ENCODE measurements at regions not wholly inside any gene's neighbourhood (a gene's known extent, or its start where the extent isn't known, plus 50 kb on each side); places are given as distances from the start of the nearest gene placed in this dataset.

DNA sequence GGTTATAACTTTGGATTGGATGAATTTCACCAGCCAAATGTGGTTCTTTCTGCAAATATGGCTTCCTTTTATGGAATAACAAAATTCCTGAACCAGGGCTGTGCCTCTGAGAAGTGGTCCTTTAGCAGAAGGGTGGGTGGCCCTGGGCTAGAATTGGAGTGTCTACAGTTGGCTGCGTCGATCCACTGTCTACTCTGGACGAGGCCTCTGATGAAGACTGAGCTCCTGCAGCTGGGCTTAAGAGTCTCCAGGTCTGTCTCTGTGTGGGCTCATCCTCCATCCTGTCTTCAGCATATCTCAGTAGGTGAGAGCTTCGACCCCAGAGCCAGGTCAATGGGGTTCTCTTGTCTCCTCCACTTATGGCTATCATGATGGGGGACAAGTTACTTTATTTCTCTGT, 166.3 kb upstream of the PMEPA1 start:
- DNase-seq (ENCODE audit: low read depth): no peak

DNA sequence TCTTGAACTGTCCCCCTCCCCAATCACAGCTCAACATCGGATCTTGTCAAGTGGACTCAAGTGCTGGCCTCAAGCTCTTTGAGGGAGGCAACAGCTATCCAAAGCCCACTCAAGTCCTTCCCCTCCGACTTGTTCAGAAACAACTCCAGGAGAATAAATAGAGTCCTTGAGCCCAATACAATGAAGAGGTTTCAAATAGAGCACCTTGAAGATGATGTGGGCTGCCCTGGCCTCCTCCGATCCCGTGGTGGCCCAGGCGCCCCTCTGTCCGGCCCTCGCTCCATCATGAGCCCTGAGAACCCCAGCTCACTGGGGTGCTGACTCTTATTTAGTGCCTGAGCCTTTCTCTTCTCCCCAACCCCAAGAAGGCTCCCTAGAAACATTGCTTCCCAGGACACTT, 164.3 kb upstream of the PMEPA1 start:
- no peak for DNase-seq (ENCODE audit: low read depth)

- no peak for DNase-seq (ENCODE audit: low read depth)
Measured at GRCh38 chr20:57872816-57873409, 163.1 kb upstream of the PMEPA1 start.

DNA sequence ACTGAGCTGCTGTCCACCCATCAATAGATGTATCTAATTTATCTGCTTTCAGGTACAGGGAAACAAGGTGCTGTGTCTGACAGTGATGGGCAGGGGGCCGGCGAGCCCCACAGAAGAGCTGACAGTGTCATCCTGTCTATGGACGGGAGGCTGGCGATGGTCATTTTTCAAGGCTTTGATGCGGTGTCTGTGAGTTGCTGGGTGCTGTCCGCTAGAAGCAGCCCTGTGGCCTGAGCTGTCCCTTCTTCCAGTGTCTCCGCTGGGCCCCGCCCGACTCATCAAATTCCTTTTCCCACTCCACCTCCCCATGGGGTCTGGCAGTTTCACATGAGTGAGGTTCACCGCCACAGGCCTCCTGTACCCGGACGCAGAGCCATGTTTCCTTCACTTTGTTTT, 161.4 kb upstream of the PMEPA1 start:
- DNase-seq (ENCODE audit: low read depth): no peak

GRCh38 chr20:57870597-57871236, 160.9 kb upstream of the PMEPA1 start:
- DNase-seq (ENCODE audit: low read depth): no peak

DNA sequence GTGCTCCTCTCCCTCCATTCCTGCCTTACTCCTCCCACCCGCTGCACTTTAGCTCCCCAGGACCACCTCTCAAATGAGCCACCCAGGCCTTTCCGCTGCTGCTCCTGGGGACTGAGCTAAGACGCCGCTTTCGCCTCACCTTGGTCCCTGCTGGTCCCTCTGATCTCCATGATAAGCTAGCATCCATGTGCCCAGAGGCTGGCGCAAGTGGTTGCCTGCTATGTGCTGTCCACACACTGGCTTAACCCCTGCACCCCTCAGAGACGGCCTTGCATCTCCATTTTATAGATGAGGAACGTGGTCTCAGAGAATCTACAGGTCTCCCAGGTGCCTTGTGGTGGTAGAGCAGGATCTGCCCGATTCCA, 160.1 kb upstream of the PMEPA1 start:
- DNase-seq (ENCODE audit: low read depth): no peak

DNA sequence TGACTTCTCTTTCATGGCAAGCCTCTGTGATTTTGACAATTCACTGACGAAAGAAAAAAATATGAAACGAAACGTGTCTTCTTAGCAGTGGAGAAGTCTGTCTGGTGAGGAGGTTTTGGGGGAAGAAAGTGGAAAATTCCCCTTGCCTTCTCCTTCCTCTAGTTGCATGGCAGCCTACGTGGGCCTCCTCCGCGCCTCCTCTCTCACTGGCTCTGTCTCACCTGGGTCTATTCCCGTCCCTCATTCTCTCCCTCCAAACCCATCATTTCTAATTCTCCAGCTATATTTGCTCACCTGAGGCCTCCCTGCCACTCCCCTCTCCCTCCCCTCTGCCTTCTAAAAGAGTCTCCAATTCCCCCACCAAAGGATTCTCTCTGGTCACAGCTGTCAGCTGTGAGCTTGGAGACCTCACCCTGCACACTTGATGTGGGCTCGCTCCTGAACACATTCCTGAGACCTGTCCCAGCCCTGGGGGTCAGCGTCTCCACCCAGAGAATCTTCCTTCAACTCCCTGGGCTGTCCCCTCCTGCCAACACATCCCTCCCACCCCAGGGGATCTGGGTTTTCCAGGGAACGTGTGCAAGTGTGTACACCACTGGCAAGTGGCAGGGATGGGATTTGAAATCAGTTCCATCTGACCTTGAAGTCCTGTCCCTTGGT, 159.6 kb upstream of the PMEPA1 start:
- DNase-seq (ENCODE audit: low read depth): no peak

- no peak for DNase-seq (ENCODE audit: low read depth)
Measured at GRCh38 chr20:57868310-57868709, 158.5 kb upstream of the PMEPA1 start.

DNA sequence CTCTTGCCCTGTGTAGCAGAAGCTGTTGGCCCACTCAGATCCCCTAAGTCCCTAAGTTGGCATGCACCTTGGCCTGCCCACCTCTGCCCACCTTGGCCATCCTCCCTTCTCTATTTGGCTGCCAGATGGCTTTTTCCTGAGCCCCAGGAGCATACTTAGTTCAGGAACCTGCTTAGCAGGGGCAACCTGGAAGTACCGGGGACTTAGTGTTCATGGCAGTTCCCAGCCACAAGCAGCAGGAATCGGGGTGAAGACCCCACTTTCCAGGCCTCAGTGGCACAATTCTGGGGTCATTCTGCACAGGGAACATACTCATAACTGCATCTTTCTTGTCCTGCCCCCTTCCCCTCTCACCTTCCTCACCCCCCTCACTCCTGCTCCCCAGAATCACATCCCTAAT, 158.0 kb upstream of the PMEPA1 start:
- no peak for DNase-seq (ENCODE audit: low read depth)

GRCh38 chr20:57867181-57867803, 157.5 kb upstream of the PMEPA1 start:
- no peak for DNase-seq (ENCODE audit: low read depth)

DNA sequence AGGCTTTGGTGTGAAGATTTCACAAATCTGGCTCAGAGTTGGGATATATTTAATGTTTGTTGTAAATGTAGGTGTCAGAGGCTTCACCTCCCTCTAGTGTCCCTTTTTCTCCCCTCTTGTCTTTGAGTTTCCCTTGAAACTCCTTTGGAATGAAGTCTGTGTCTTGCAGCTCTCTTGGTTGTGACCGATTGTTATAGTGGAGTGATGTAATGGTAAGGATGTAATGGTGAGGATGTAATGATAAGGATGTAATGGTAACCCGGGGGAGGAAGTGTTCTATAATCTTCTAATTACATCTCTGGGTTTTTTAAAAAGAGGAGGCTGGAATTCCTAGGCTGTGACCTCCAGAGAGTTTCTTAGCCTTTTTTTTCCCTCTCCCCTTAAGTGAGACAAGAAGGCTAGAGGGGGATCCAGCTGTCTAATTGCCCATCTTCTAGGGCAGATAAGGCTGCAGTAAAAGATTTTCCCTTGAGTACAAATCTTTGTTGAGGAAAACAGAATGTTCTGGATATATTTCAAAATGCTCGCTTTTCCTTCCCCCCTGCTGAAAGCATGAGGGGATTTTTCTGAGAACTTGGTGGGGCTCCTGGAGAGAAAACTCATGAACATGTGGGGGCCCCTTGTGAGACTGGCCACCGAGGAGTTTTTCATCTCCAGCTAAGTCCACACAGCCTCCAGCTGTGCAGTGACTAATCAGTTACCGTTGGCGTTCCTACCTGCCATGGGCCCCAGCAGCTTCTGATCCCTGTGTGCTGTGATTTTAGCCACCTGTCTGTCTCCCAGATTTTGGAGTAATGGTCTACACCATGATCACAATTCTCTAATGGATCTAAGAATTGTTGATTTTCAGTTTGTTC, 156.7 kb upstream of the PMEPA1 start:
- no peak for DNase-seq (ENCODE audit: low read depth)

- DNase-seq (ENCODE audit: low read depth): no peak
Measured at GRCh38 chr20:57865266-57865665, 155.5 kb upstream of the PMEPA1 start.

DNA sequence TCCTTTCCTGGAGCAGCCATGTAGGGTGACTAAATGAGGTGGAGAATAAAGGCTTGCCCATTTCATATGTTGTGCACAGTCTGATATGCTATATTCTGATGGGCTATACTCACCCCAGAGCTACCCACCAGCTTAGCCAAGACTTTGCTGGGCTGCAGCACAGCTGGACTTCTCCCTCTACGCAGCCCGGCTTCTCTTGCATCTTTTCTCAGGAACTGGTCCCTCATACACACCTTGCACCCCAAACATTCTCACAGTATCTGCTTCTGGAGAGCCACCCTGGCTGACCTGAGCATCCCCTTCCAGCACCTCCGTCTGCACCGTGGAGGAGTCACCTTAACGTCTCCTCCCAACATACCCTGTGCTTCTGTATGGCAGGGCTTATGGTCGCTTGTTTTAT, 150.8 kb upstream of the PMEPA1 start:
- DNase-seq (ENCODE audit: low read depth): no peak

GRCh38 chr20:57857969-57858368, 148.2 kb upstream of the PMEPA1 start:
- DNase-seq (ENCODE audit: low read depth): no peak

DNA sequence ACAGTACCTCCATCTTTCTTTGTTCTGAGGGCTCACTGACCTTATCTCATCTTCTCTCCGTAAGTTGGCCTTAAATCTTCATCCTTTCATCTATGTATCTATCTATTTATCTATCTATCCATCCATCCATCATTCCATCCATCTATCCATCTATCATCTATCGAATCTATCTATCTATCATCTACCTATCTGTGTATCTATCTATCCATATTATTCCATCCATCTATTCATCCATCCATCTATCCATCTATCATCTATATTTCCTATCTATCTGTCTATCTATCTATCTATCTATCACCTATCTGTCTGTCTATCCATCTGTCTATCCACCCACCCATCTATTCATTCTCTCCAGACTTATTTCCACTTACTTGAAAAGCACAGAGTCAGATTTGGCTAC, 147.3 kb upstream of the PMEPA1 start:
- DNase-seq (ENCODE audit: low read depth): no peak

DNA sequence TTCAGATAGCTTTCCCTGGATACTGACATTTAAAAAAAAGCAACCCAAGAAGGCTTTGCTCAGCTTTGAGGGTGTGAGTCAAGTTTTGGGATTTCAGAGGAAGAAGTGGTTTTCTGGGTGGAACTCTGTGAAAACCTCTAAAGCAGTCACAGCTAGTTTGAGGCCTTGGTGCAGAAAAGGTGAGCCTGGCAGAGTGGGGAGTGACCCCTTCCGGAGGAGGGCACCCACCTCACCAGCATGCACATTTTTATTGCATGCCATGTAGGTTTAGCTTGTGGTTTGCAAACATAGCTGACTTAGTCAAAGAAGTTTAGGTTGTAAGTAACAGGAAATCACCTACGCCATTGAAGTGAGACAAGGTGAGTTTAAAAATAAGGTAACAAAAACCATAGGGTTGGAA, 146.8 kb upstream of the PMEPA1 start:
- DNase-seq (ENCODE audit: low read depth): no peak

GRCh38 chr20:57851796-57852195, 142.0 kb upstream of the PMEPA1 start:
- DNase-seq (ENCODE audit: low read depth): no peak

GRCh38 chr20:57851025-57851682, 141.3 kb upstream of the PMEPA1 start:
- DNase-seq (ENCODE audit: low read depth): no peak

DNA sequence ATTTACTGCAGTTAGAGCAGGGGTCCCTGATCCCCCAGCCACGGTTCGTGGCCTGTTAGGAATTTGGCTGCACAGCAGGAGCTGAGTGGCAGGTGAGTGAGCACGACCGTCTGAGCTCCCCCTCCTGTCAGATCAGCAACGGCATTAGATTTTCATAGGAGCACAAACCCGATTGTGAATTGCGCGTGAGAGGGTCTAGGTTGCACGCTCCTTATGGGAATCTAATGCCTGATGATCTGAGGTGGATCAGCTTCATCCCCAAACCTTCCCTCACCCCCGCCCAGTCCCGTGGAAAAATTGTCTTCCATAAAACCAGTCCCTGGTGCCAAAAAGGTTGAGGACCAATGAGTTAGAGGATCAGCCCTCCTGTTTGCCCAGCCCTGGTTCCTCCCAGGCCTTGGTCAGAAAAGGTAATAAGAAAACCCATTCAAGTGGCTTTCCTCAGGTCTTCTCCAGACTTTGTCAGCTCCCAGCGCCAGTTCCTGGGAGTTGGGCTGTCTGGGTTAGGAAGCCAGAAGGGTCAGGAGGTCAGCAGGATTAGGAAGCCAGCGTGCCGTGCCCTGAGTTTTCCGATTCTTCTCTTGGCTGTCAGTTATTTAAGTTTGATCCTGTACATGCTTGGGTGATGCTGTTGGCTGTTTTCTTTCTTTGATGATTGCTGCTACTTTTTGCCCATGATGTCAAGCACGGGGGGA, 139.9 kb upstream of the PMEPA1 start:
- DNase-seq (ENCODE audit: low read depth): no peak

GRCh38 chr20:57849121-57849520, 139.3 kb upstream of the PMEPA1 start:
- DNase-seq (ENCODE audit: low read depth): no peak

DNA sequence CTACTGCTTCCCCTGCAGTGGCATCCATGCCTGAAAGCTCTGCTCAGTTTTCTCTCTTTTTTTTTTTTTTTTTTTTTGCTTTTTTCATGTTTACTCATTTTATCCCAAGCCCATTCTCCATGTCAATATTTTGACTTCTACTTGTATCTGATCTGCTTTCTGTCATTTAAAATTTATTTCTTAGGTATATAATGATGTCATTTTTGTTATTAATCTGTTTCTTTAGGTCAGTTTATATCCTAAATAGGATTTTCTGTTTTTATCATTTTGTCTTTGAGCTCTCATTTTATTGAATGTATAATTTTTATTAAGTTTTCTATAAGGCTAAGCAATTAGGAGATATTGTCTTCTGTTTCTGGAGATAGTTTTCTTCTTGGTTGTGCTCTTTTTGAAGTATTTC, 138.5 kb upstream of the PMEPA1 start:
- DNase-seq (ENCODE audit: low read depth): no peak
